Loucy (cell line): ENCODE measurements at regions not wholly inside any gene's neighbourhood (a gene's known extent, or its start where the extent isn't known, plus 50 kb on each side); places are given as distances from the start of the nearest gene placed in this dataset.

Source experiments
- H2AFZ ChIP-seq: fragments of 200-600 bp; sonication (generic); 2 replicates; pipeline ENCODE4 v1.6.0; 2016; ENCODE audit warnings: antibody characterized with exemption, mild to moderate bottlenecking, low read length, moderate library complexity
- H3F3A ChIP-seq: fragments of 200-600 bp; 2 replicates; pipeline ENCODE4 v1.6.0; 2016; ENCODE audit warnings: antibody characterized with exemption, low read depth, mild to moderate bottlenecking
- H3K27me3 ChIP-seq: fragments of 200-600 bp; sonication (generic); 2 replicates; pipeline ENCODE4 v1.6.1; 2014; ENCODE audit warnings: low read length, mild to moderate bottlenecking; ENCODE audit not compliant: insufficient read depth, poor library complexity, severe bottlenecking
- H3K36me3 ChIP-seq: fragments of 200-600 bp; sonication (generic); 2 replicates; pipeline ENCODE4 v1.6.1; 2016; ENCODE audit warnings: low read length; ENCODE audit not compliant: insufficient read depth
- H3K4me1 ChIP-seq: fragments of 200-600 bp; sonication (generic); 2 replicates; pipeline ENCODE4 v1.5.1; 2014; ENCODE audit warnings: low read length, mild to moderate bottlenecking; ENCODE audit not compliant: insufficient read depth, poor library complexity, severe bottlenecking
- H3K4me2 ChIP-seq: fragments of 200-600 bp; sonication (generic); 2 replicates; pipeline ENCODE4 v1.6.0; 2014; ENCODE audit warnings: antibody characterized with exemption, low read length, low read depth, mild to moderate bottlenecking; ENCODE audit not compliant: poor library complexity, severe bottlenecking
- H3K4me3 ChIP-seq: fragments of 200-600 bp; sonication (generic); 2 replicates; pipeline ENCODE4 v1.5.1; 2014; ENCODE audit warnings: low read length, mild to moderate bottlenecking, mixed read lengths; ENCODE audit not compliant: poor library complexity, severe bottlenecking
- H3K79me2 ChIP-seq: fragments of 200-600 bp; sonication (generic); 2 replicates; pipeline ENCODE4 v1.6.1; 2014; ENCODE audit warnings: low read length; ENCODE audit not compliant: insufficient read depth
- H3K9ac ChIP-seq: fragments of 200-600 bp; sonication (generic); 2 replicates; pipeline ENCODE4 v1.6.0; 2014; ENCODE audit warnings: mild to moderate bottlenecking, low read depth, low read length, moderate library complexity; ENCODE audit not compliant: poor library complexity, severe bottlenecking
- H3K9me2 ChIP-seq: fragments of 200-600 bp; sonication (generic); replicated peaks from 2 replicates; pipeline ENCODE4 v1.6.1; 2016; ENCODE audit warnings: low read depth, low read length, mixed read lengths
- H3K9me3 ChIP-seq: fragments of 200-600 bp; sonication (generic); 2 replicates; pipeline ENCODE4 v1.6.1; 2014; ENCODE audit warnings: mild to moderate bottlenecking, antibody characterized with exemption, low read length, low read depth; ENCODE audit not compliant: insufficient read depth
- H4K20me1 ChIP-seq: fragments of 200-600 bp; sonication (generic); 2 replicates; pipeline ENCODE4 v1.6.0; 2014; ENCODE audit warnings: antibody characterized with exemption, low read length, mild to moderate bottlenecking; ENCODE audit not compliant: insufficient read depth, poor library complexity, severe bottlenecking
- EZH2phosphoT487 ChIP-seq: fragments of 200-600 bp; IDR thresholded peaks from 2 replicates; pipeline ENCODE4 v1.6.1; 2018; ENCODE audit warnings: antibody characterized with exemption, mild to moderate bottlenecking, moderate library complexity, borderline replicate concordance
- TF ChIP-seq, protein P1 (sequence below): fragments of 200-600 bp; sonication (generic); conservative IDR thresholded peaks from 2 replicates; pipeline ENCODE4 v1.5.1; 2014; ENCODE audit warnings: mild to moderate bottlenecking, antibody characterized with exemption, low read length

GRCh38 chr12:24565300-24565699 lies 383.6 kb downstream of the BCAT1 start:
- no peaks in the 10 kb centered on the region for H3K9me3 ChIP-seq
- no peak overlapping the region for H3K4me2 ChIP-seq
- TF ChIP-seq, protein P1, sequence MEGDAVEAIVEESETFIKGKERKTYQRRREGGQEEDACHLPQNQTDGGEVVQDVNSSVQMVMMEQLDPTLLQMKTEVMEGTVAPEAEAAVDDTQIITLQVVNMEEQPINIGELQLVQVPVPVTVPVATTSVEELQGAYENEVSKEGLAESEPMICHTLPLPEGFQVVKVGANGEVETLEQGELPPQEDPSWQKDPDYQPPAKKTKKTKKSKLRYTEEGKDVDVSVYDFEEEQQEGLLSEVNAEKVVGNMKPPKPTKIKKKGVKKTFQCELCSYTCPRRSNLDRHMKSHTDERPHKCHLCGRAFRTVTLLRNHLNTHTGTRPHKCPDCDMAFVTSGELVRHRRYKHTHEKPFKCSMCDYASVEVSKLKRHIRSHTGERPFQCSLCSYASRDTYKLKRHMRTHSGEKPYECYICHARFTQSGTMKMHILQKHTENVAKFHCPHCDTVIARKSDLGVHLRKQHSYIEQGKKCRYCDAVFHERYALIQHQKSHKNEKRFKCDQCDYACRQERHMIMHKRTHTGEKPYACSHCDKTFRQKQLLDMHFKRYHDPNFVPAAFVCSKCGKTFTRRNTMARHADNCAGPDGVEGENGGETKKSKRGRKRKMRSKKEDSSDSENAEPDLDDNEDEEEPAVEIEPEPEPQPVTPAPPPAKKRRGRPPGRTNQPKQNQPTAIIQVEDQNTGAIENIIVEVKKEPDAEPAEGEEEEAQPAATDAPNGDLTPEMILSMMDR: no peak
- no peak for TF ChIP-seq EZH2phosphoT487
- H3K4me3 ChIP-seq: no peak overlapping the region
- no peak overlapping the region for H3K9ac ChIP-seq
- peaks cover 13% of the 10 kb centered on the region for H3K79me2 ChIP-seq
- no peak overlapping the region for H2AFZ ChIP-seq
- H3K4me1 ChIP-seq: peaks cover 12% of the 10 kb centered on the region
- no peaks in the 10 kb centered on the region for H3K36me3 ChIP-seq
- H4K20me1 ChIP-seq: no peaks in the 10 kb centered on the region
- H3K9me2 ChIP-seq: no peaks in the 10 kb centered on the region
- H3F3A ChIP-seq: 0 out of 2 replicates have a peak, but pooled peaks cover 4% of the 10 kb centered on the region
- H3K27me3 ChIP-seq: no peaks in the 10 kb centered on the region

GRCh38 chr12:24562771-24563431 lies 386.0 kb downstream of the BCAT1 start:
- no peaks in the 10 kb centered on the region for H4K20me1 ChIP-seq
- H3K79me2 ChIP-seq: peaks cover 37% of the 10 kb centered on the region
- no peaks in the 10 kb centered on the region for H3F3A ChIP-seq
- no peaks in the 10 kb centered on the region for H3K9me2 ChIP-seq
- peak overlapping the region; percentile 86 for H2AFZ ChIP-seq
- no peaks in the 10 kb centered on the region for H3K9me3 ChIP-seq
- no peaks in the 10 kb centered on the region for H3K36me3 ChIP-seq
- peaks cover 29% of the 10 kb centered on the region for H3K4me1 ChIP-seq
- peak overlapping the region; percentile 78 for H3K4me2 ChIP-seq
- H3K4me3 ChIP-seq: peak overlapping the region; percentile 83
- H3K27me3 ChIP-seq: no peaks in the 10 kb centered on the region
- H3K9ac ChIP-seq: peak overlapping the region; percentile 85
- TF ChIP-seq, protein P1: no peak
- no peak for TF ChIP-seq EZH2phosphoT487

- Histone ChIP-seq H3K4me3 (peak overlapping the region; percentile 83), H3K9me3 (no peaks in the 10 kb centered on the region), H4K20me1 (no peaks in the 10 kb centered on the region), H3K27me3 (no peaks in the 10 kb centered on the region), H3K36me3 (no peaks in the 10 kb centered on the region), H3K4me2 (peak overlapping the region; percentile 82), H3K79me2 (peaks cover 44% of the 10 kb centered on the region), H3K4me1 (peaks cover 31% of the 10 kb centered on the region), H2AFZ (peak overlapping the region; percentile 91), H3F3A (no peaks in the 10 kb centered on the region), H3K9me2 (no peaks in the 10 kb centered on the region), H3K9ac (peak overlapping the region; percentile 85)
- TF ChIP-seq, protein P1: no peak
- TF ChIP-seq EZH2phosphoT487: no peak
These were observed 386.8 kb downstream of the BCAT1 start for GRCh38 chr12:24561882-24562770.
